Prostate gland (tissue), 2 donors: ENCODE measurements at regions not wholly inside any gene's neighbourhood (a gene's known extent, or its start where the extent isn't known, plus 50 kb on each side); places are given as distances from the start of the nearest gene placed in this dataset.

Experiments used
- DNase-seq: peaks from one replicate; pipeline ENCODE4 v3.0.0-alpha.2; 2019; ENCODE audit warnings: low spot score
- H3K27ac ChIP-seq, 2 donors: fragments of 200-600 bp; sonication (generic); 2 replicates each; pipeline ENCODE4 v1.5.1; 2017 to 2019
- H3K27me3 ChIP-seq: fragments of 200-600 bp; sonication (generic); replicated peaks from 2 replicates; pipeline ENCODE4 v1.5.1; 2019; ENCODE audit not compliant: insufficient read depth
- H3K36me3 ChIP-seq, 2 donors: fragments of 200-600 bp; sonication (generic); 1 replicate in 1 of 2; 2 replicates in 1 of 2; pipeline versions ENCODE4 v1.5.1 to v1.8.1; 2017 to 2019
- H3K4me1 ChIP-seq: fragments of 200-600 bp; sonication (generic); replicated peaks from 2 replicates; pipeline ENCODE4 v1.5.1; 2019
- H3K4me3 ChIP-seq, 2 donors: fragments of 200-600 bp; sonication (generic); 2 replicates each; pipeline ENCODE4 v1.5.1; 2017 to 2019
- H3K9me3 ChIP-seq: fragments of 200-600 bp; sonication (generic); 2 replicates; pipeline ENCODE4 v1.5.1; 2017
- POLR2A ChIP-seq: fragments of 450-650 bp; IDR thresholded peaks from one replicate; pipeline ENCODE4 v1.6.1; 2016; ENCODE audit warnings: antibody characterized with exemption, mild to moderate bottlenecking
- POLR2AphosphoS5 ChIP-seq: sonication (generic); formaldehyde crosslinking; IDR thresholded peaks from one replicate; pipeline ENCODE4 v1.6.1; 2017; ENCODE audit warnings: antibody characterized with exemption
- WGBS: methylation state at CpG from one replicate; pipeline ENCODE4 v1.1.5; 2018; 5-methylcytosine and 5-hydroxymethylcytosine counted together
- intact Hi-C: fragments of 100-400 bp; cut with DNase I; formaldehyde crosslinking; loops from one replicate; pipeline ENCODE4 v1.14.2; 2022
- TF ChIP-seq, protein P1 (sequence below), 4 experiments: fragments of 200-600 bp in 2 of 4; fragments of 450-650 bp in 2 of 4; sonication (generic) in 2 of 4; IDR thresholded peaks; 1 replicate in 3 of 4; 2 replicates in 1 of 4; pipeline ENCODE4 v1.5.1; 2016 to 2019; ENCODE audit warnings: antibody characterized with exemption in 4 of 4, mild to moderate bottlenecking in 2 of 4, moderate library complexity in 2 of 4

DNA sequence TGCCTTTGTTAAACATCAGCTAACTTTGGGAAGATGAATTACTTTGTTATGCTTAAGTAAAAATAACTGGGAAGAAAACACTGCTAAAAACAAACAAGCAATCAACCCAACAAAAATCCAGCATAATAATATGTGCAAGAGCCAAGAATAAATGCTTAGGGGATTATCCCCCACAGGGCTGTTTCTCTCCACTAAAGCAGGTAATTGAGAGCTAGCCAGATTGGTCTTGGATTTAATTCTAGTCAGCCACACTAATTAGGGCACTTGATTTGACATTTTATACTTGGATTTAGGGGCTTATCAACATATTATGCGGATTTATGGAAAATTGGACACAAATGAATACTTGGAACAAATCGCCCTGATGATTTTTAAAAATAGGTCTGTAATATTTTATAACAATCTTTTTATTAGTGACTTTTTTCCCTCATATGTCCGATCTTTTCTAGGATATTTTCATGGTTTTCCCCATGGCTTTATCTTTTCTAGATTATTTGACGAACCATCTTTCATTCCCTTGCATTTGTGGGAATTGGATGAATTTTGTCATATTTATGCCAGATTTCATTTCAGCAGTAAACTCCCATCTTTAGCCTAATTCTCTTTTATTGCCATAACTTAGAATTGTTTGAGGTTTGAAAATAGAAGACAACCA lies 199.1 kb upstream of the NXPH2 start:
- H3K27ac ChIP-seq, result no peak overlapping the region
- no peaks in the 10 kb centered on the region for H3K9me3 ChIP-seq
- H3K36me3 ChIP-seq, result no peaks in the 10 kb centered on the region
- H3K4me1 ChIP-seq, result no peaks in the 10 kb centered on the region
- 78% methylated on average over 4 of the region's 4 CpGs for WGBS
- H3K27me3 ChIP-seq, result no peaks in the 10 kb centered on the region
- intact Hi-C loops, result no loop called here
- H3K4me3 ChIP-seq, result no peak overlapping the region
- no peak for TF ChIP-seq POLR2AphosphoS5
- TF ChIP-seq POLR2A, result no peak
- TF ChIP-seq, protein P1, sequence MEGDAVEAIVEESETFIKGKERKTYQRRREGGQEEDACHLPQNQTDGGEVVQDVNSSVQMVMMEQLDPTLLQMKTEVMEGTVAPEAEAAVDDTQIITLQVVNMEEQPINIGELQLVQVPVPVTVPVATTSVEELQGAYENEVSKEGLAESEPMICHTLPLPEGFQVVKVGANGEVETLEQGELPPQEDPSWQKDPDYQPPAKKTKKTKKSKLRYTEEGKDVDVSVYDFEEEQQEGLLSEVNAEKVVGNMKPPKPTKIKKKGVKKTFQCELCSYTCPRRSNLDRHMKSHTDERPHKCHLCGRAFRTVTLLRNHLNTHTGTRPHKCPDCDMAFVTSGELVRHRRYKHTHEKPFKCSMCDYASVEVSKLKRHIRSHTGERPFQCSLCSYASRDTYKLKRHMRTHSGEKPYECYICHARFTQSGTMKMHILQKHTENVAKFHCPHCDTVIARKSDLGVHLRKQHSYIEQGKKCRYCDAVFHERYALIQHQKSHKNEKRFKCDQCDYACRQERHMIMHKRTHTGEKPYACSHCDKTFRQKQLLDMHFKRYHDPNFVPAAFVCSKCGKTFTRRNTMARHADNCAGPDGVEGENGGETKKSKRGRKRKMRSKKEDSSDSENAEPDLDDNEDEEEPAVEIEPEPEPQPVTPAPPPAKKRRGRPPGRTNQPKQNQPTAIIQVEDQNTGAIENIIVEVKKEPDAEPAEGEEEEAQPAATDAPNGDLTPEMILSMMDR (IDR thresholded peaks at IDR 0.05), result no peak
- DNase-seq, result no peak

DNA sequence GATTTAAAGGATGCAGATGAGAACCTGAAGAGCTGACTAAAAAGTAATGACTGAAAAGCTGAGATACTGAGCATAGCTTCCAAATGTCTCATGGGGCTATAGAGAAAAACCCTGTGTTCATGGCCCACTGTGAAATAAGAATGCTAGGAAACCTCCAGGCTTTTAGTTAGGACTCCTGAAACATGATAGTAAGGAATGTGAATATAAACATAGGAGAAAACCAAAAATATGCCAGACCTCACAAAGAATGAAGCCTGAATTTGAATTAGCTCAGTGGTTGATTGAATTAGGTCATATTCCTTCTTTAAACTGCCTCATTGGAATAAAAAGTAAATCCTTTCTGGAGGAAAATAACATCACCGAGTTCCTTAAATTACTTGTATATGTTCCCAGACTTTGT lies 194.5 kb upstream of the NXPH2 start:
- no peak for DNase-seq
- intact Hi-C loops, result no loop called here
- Histone ChIP-seq H3K27me3 (no peaks in the 10 kb centered on the region), H3K4me3 (no peak overlapping the region), H3K4me1 (no peaks in the 10 kb centered on the region), H3K36me3 (no peaks in the 10 kb centered on the region), H3K27ac (no peak overlapping the region), H3K9me3 (no peaks in the 10 kb centered on the region)
- 92% methylated on average over 1 of the region's 1 CpG for WGBS
- no peak for TF ChIP-seq POLR2AphosphoS5
- no peak for TF ChIP-seq POLR2A
- TF ChIP-seq, protein P1 (IDR thresholded peaks at IDR 0.05), result no peak

DNA sequence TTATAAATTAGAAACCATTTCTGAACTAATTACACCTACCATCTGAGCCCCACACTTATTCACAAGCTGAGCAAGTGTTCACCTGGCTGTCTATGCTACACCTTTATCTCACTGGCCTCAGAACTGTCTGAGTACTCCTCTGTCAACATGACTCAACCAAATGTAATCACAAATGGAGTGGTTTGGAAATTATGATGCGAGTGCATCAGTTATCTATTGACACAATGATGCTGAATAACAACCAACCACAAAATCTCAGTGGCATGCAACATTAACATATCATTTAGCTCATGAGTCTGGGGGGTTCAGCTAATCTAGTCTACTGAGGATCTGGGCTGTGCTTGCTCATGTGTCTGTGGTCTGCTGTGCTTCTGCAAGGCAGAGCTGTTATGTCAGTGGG lies 184.2 kb upstream of the NXPH2 start:
- no peak overlapping the region for H3K27ac ChIP-seq
- H3K9me3 ChIP-seq, result no peaks in the 10 kb centered on the region
- H3K27me3 ChIP-seq, result no peaks in the 10 kb centered on the region
- no peaks in the 10 kb centered on the region for H3K4me1 ChIP-seq
- TF ChIP-seq POLR2AphosphoS5, result no peak
- TF ChIP-seq POLR2A, result no peak
- TF ChIP-seq, protein P1 (IDR thresholded peaks at IDR 0.05), result no peak
- no peak for DNase-seq
- no peak overlapping the region for H3K4me3 ChIP-seq
- WGBS, result 78% methylated on average over 1 of the region's 1 CpG
- H3K36me3 ChIP-seq, result no peaks in the 10 kb centered on the region
- intact Hi-C loops, result no loop called here

DNA sequence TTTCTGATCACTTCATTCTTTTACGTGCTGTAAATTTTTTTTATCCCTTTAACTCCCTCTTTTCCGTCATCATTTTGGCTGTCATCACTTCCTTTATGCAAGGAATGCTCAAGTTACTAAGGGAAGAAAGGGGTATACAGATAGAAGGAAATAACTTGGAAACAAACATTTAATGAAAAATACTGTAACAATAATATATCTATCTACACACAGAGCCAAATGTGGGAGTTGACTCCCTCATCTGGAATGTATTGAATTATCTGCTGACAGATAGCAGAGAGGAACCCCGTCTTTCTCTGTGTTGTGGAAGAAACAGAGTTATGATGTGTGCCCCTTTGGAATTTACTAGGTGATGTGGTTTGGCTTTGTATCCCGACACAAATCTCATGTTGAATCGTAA lies 182.5 kb upstream of the NXPH2 start:
- H3K4me1 ChIP-seq, result no peaks in the 10 kb centered on the region
- H3K27ac ChIP-seq, result no peak overlapping the region
- no peak for DNase-seq
- H3K27me3 ChIP-seq, result no peaks in the 10 kb centered on the region
- H3K4me3 ChIP-seq, result no peak overlapping the region
- H3K36me3 ChIP-seq, result no peaks in the 10 kb centered on the region
- 51% methylated on average over 5 of the region's 5 CpGs for WGBS
- intact Hi-C loops, result no loop called here
- H3K9me3 ChIP-seq, result no peaks in the 10 kb centered on the region
- TF ChIP-seq, protein P1 (IDR thresholded peaks at IDR 0.05), result no peak
- no peak for TF ChIP-seq POLR2AphosphoS5
- no peak for TF ChIP-seq POLR2A

DNA sequence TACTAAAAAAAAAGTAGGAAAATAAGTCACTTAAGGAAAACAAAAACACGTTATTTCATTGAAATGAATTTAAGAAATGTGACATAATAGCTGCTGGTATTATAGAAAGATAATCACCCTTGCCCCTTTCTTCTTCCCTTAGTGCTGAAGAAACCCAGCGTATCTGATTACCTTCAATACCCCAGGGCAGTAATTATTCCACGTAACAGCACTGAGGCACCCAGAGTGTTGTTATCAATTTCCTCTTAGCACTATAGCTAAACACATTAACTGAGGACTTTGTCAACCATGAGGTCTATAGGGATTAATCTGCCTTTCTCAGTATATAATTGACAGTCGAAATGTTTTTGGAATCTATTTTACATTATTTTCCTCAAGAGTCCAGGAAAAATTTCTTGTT lies 180.0 kb upstream of the NXPH2 start:
- intact Hi-C loops, result no loop called here
- TF ChIP-seq POLR2AphosphoS5, result no peak
- TF ChIP-seq POLR2A, result no peak
- TF ChIP-seq, protein P1 (IDR thresholded peaks at IDR 0.05), result no peak
- Histone ChIP-seq H3K27ac (no peak overlapping the region), H3K4me1 (no peaks in the 10 kb centered on the region), H3K4me3 (no peak overlapping the region), H3K27me3 (no peaks in the 10 kb centered on the region), H3K9me3 (no peaks in the 10 kb centered on the region), H3K36me3 (no peaks in the 10 kb centered on the region)
- WGBS, result 82% methylated on average over 4 of the region's 4 CpGs
- DNase-seq, result no peak
